Stimulated activated effector memory CD8-positive, alpha-beta T cell treated with anti-CD3 and anti-CD28 coated beads, Interleukin-12 subunit alpha, Interleukin-12 subunit beta, amount 100 ng/mL, for 72 hours (primary cell): ENCODE measurements at regions not wholly inside any gene's neighbourhood (a gene's known extent, or its start where the extent isn't known, plus 50 kb on each side); places are given as distances from the start of the nearest gene placed in this dataset.
"Not testable (repeated sequence)": the region's sequence is repeated elsewhere in the genome, so short reads cannot be mapped to it uniquely, and the experiment has no call there.

ENCODE experiments used
- ATAC-seq: fragments of 150-1000 bp; cut with Tn5 transposase; 2 replicates; pipeline ENCODE4 v1.10.0; 2021
- DNase-seq, 2 donors: peaks; one replicate each; pipeline ENCODE4 v3.0.0; 2021 to 2022; ENCODE audit warnings: low spot score in 2 of 2
- H3K27ac Mint-ChIP-seq: one replicate; pipeline ENCODE4 v1.8.0; 2022; ENCODE audit warnings: mild to moderate bottlenecking, mixed read lengths
- H3K36me3 Mint-ChIP-seq: one replicate; pipeline ENCODE4 v1.8.0; 2022; ENCODE audit warnings: mild to moderate bottlenecking, mixed read lengths
- H3K4me1 Mint-ChIP-seq: one replicate; pipeline ENCODE4 v1.8.0; 2022; ENCODE audit warnings: mixed read lengths
- H3K4me3 Mint-ChIP-seq: one replicate; pipeline ENCODE4 v1.8.0; 2022; ENCODE audit warnings: mild to moderate bottlenecking, mixed read lengths
- H3K9me3 Mint-ChIP-seq: one replicate; pipeline ENCODE4 v1.8.0; 2022; ENCODE audit warnings: mixed read lengths

DNA sequence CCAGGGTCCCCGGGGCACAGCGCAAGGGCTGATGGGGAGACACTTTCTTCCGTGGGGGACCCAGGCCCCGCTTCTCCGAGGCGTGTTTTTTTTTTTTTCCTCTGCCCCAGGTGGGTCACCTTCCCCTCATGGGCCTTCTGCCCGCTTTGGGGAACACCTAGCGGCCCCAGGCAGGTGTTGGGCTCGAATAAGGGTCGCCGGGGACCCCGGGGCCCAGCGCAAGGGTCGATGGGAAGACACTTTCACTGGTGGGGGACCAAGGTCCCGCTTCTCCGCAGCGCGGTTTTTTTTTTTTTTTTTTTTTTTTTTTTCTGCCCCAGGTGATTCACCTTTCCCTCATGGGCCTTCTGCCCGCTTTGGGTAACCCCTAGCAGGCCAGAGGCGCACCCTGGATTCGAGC, 193.8 kb downstream of the POTEG start:
- not testable (repeated sequence) for H3K4me3 Mint-ChIP-seq, H3K4me1 Mint-ChIP-seq, ATAC-seq, H3K36me3 Mint-ChIP-seq, DNase-seq, H3K27ac Mint-ChIP-seq, H3K9me3 Mint-ChIP-seq

DNA sequence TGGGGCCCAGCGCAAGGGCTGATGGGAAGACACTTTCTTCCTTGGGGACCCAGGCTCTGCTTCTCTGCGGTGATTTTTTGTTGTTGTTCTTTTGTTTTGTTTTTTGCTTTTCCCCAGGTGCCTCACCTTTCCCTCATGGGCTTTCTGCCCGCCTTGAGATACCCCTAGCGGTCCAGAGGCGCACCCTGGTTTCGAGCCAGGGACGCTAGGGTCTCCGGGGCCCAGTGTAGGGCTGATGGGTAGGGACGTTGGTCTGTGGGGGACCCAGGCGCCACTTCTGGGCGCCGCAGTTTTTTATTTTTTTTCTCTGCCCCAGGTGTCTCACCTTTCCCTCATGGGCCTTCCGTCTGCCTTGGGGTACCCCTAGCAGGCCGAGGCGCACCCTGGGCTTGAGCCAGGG, 192.7 kb downstream of the POTEG start:
- H3K4me3 Mint-ChIP-seq, H3K36me3 Mint-ChIP-seq, H3K27ac Mint-ChIP-seq, H3K4me1 Mint-ChIP-seq, ATAC-seq, H3K9me3 Mint-ChIP-seq, DNase-seq: not testable (repeated sequence)

DNA sequence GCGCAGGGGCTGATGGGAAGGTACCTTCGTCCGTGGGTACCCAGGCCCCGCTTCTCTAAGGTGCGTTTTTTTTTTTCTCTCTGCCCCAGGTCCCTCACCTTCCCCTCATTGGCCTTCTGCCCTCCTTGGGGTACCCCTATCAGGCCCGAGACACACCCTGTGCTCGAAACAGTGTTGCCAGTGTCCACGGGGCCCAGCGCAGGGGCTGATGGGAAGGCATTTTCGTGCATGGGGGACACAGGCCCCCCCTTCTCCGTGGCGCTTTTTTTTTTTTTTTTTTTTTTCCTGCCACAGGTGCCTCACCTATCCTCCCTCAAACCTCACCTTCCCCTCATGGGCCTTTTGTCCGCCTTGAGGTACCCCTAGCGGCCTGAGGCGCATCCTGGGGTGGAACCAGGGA, 191.6 kb downstream of the POTEG start:
- H3K4me1 Mint-ChIP-seq: not testable (repeated sequence)

GRCh38 chr14:19266908-19267307, 167.2 kb downstream of the POTEG start:
- not testable (repeated sequence) for H3K27ac Mint-ChIP-seq, H3K4me1 Mint-ChIP-seq, H3K4me3 Mint-ChIP-seq, H3K9me3 Mint-ChIP-seq, H3K36me3 Mint-ChIP-seq
- ATAC-seq (peak; percentile 8), DNase-seq (peak in 1 of 2 donors; percentile 44)

More for the DNA sequence above, 191.6 kb downstream of the POTEG start:
- not testable (repeated sequence) for H3K9me3 Mint-ChIP-seq, H3K36me3 Mint-ChIP-seq, H3K4me3 Mint-ChIP-seq, H3K27ac Mint-ChIP-seq, ATAC-seq, DNase-seq

- DNase-seq: peak in 1 of 2 donors; percentile 38
- H3K27ac Mint-ChIP-seq, H3K9me3 Mint-ChIP-seq, H3K4me3 Mint-ChIP-seq, ATAC-seq, H3K4me1 Mint-ChIP-seq, H3K36me3 Mint-ChIP-seq: not testable (repeated sequence)
Measured at GRCh38 chr14:19267636-19268035, 166.5 kb downstream of the POTEG start.

GRCh38 chr14:19268047-19268627, 166.0 kb downstream of the POTEG start:
- DNase-seq, H3K36me3 Mint-ChIP-seq, ATAC-seq, H3K4me3 Mint-ChIP-seq, H3K27ac Mint-ChIP-seq, H3K9me3 Mint-ChIP-seq, H3K4me1 Mint-ChIP-seq: not testable (repeated sequence)

GRCh38 chr14:19272235-19272634, 161.9 kb downstream of the POTEG start:
- H3K4me1 Mint-ChIP-seq, H3K9me3 Mint-ChIP-seq, H3K4me3 Mint-ChIP-seq, H3K27ac Mint-ChIP-seq, H3K36me3 Mint-ChIP-seq, DNase-seq: not testable (repeated sequence)
- peak; percentile 46 for ATAC-seq

DNA sequence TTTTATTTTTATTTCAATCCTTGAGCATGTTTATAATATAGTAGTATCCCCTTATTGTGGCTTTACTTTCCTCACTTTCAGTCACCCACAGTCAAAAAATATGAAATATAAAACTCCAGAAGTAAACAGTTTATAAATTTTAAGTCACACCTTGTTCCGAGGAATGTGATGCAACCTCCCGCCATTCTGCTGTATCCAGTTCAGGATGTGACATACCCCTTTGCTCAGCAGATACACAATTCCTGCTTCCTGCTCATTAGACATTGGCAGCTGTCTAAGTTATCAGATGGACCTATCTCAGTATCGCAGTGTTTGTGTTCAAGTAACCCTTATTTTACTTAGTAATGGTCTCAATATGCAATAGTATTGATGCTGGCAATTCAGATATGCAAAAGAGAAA, 144.5 kb downstream of the POTEG start:
- H3K4me1 Mint-ChIP-seq, H3K36me3 Mint-ChIP-seq, H3K27ac Mint-ChIP-seq, ATAC-seq, H3K4me3 Mint-ChIP-seq, H3K9me3 Mint-ChIP-seq: not testable (repeated sequence)
- peak in 1 of 2 donors; percentile 33 for DNase-seq

DNA sequence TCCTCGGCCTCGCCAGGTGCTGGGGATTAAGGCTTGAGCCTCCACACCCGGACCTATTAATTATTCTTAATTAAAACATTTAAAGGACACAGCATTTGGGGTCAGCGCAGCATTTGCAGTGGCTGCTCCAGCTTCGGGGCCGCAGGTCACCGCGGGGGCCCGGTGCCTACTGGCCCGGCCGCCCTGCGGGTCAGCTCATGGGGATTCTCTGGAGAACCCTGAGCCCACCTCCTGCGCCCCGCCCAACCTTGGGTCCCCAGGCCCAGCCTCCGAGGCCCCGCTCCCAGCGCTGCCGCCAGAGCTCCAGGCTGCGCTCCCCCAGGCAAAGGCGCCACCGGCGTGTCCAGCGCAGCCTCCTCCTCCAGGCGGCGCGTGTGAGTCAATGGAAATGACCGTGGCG, 133.9 kb downstream of the POTEG start:
- not testable (repeated sequence) for DNase-seq, H3K4me1 Mint-ChIP-seq, H3K4me3 Mint-ChIP-seq, H3K27ac Mint-ChIP-seq, H3K36me3 Mint-ChIP-seq, H3K9me3 Mint-ChIP-seq
- peak; percentile 26 for ATAC-seq

DNA sequence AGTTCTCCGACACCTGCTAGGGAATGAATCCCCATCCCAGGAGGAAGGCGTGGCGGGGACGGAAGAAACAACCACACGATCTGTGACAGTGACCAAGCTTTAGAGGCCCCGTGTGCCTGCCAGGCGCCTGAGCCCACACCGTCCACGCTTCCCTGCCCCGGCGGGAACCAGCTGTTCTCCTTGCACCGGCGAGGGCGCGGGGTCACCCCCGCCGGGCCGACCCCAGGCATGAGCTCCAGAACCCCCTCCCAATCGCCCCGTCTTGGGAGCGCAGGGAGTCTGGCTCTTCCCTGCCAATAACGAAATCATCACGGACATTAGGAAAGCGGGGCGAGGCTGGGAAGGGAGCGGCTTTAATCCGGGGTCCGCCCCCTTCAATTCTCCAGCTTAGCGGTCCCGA, 133.3 kb downstream of the POTEG start:
- H3K4me1 Mint-ChIP-seq, H3K9me3 Mint-ChIP-seq, ATAC-seq, H3K27ac Mint-ChIP-seq, H3K36me3 Mint-ChIP-seq, H3K4me3 Mint-ChIP-seq, DNase-seq: not testable (repeated sequence)

DNA sequence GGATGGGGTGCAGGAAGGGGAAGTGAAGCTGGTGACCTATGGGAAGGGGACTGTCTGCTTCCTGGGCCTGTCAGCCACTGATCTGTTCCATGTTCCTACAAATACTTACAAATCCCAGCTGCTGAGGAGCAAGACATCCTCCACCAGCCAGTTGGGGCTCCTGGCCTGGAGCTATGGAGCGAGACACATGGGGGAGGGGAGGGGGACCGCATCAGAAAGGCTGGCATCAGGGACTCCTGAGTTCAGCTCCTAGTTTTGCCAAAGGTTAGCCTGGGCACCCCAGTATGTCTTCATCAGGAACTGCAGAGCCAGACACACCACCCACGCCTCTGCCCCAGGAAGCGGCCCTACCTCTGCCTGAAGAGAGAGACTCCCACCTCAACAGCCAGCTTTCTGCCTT, 130.3 kb downstream of the POTEG start:
- H3K4me3 Mint-ChIP-seq, DNase-seq, H3K27ac Mint-ChIP-seq, ATAC-seq, H3K36me3 Mint-ChIP-seq, H3K4me1 Mint-ChIP-seq, H3K9me3 Mint-ChIP-seq: not testable (repeated sequence)

DNA sequence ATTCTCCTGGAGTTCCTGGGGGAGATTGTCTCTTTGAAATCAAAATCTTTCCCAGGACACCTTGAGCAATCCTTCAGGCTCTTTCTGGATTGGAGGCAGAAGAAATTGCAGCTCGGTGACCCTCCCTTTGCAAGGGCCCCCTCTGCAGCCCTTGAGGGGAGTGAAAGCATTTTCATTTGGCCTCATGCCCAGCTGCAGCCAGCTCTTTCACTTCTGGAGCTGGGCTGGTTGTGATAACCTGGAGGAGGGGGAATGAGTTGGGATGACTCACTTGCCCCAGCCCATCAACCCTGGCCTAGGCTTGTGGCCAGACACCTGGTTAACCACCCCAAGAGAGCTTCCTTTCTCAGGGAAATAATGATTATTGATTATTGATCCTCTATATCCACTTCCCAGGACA, 129.7 kb downstream of the POTEG start:
- not testable (repeated sequence) for H3K4me3 Mint-ChIP-seq, H3K27ac Mint-ChIP-seq, H3K4me1 Mint-ChIP-seq, ATAC-seq, H3K36me3 Mint-ChIP-seq, DNase-seq, H3K9me3 Mint-ChIP-seq

DNA sequence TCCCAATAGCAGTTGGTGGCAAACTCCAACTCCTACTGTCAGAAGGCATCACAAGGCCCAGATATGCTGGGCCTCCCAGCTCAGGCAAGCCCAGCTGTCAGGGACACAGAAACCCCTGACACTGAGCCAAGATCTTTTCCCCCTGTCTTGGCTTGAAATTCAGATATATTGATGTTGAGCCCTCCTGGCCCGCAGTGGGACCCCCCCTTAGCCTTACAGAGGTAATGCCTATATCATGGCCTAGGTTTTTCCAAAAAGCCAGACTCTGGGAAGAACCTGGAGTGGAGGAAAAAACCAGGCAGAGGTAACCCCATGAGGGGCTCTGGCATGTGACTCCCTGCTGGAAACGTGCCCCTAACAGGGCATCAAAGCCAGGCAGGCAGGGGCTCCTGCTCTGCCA, 129.2 kb downstream of the POTEG start:
- DNase-seq, H3K4me1 Mint-ChIP-seq, H3K9me3 Mint-ChIP-seq, H3K4me3 Mint-ChIP-seq, ATAC-seq, H3K27ac Mint-ChIP-seq, H3K36me3 Mint-ChIP-seq: not testable (repeated sequence)

- H3K27ac Mint-ChIP-seq, ATAC-seq, H3K4me3 Mint-ChIP-seq, H3K9me3 Mint-ChIP-seq, DNase-seq, H3K36me3 Mint-ChIP-seq, H3K4me1 Mint-ChIP-seq: not testable (repeated sequence)
Measured at GRCh38 chr14:19305776-19306175, 128.4 kb downstream of the POTEG start.

DNA sequence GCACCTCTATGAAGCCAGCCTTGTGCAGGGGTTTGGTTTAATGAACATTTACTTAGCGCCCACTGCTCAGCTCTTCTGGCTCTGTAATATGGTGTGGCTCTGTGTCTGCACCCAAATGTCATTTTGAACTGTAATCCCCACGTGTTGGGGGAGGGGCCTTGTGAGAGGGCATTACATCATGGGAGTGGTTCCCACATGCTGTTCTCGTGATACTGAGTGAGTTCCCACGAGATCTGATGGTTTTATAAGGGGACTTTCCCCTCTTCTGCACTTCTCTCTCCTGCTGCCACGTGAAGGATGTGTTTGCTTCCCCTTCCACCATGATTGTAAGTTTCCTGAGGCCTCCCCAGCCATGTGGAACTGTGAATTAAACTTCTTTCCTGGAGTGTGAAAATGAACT, 127.7 kb downstream of the POTEG start:
- not testable (repeated sequence) for H3K9me3 Mint-ChIP-seq, H3K27ac Mint-ChIP-seq, H3K4me3 Mint-ChIP-seq, H3K4me1 Mint-ChIP-seq, DNase-seq, H3K36me3 Mint-ChIP-seq
- ATAC-seq: peak; percentile 5

DNA sequence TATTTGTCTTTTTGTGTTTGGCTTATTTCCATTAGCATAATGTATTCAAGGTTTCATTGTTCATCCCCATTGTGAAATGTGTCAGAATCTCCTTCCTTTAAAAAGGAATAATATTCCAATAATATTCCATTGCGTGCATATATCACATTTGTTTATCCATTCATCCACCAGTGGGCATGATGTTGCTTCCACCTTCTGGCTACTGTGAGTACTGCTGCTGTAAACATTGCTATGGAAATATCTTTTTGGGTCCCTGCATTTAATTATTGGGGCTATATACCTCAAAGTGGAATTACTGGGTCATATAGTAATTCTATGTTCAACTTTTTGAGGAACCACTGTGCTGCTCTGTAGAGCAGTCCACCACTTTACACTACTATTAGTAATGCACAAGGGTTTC, 123.1 kb downstream of the POTEG start:
- not testable (repeated sequence) for H3K36me3 Mint-ChIP-seq, DNase-seq, H3K27ac Mint-ChIP-seq, H3K4me1 Mint-ChIP-seq, H3K4me3 Mint-ChIP-seq, H3K9me3 Mint-ChIP-seq, ATAC-seq

- H3K9me3 Mint-ChIP-seq, H3K36me3 Mint-ChIP-seq, ATAC-seq: not testable (repeated sequence)
Measured at GRCh38 chr14:19330678-19331077, 103.5 kb downstream of the POTEG start.

More at GRCh38 chr14:19330678-19331077, 103.5 kb downstream of the POTEG start:
- H3K27ac Mint-ChIP-seq, H3K4me1 Mint-ChIP-seq, DNase-seq, H3K4me3 Mint-ChIP-seq: not testable (repeated sequence)
